ENCODE measurements at regions not wholly inside any gene's neighbourhood (a gene's known extent, or its start where the extent isn't known, plus 50 kb on each side); places are given as distances from the start of the nearest gene placed in this dataset.

- H3K27me3 Mint-ChIP-seq (ENCODE audit: low read depth) = no peaks in the 10 kb centered on the region
- no peak overlapping the region for H3K27ac Mint-ChIP-seq
- no peaks in the 10 kb centered on the region for H3K4me1 Mint-ChIP-seq
- TF ChIP-seq CTCF (IDR thresholded peaks at IDR 0.05; ENCODE audit: unreplicated experiment in 3 of 3) = no peak
- no peak overlapping the region for H3K4me3 Mint-ChIP-seq
- no peaks in the 10 kb centered on the region for H3K9me3 Mint-ChIP-seq
- no peaks in the 10 kb centered on the region for H3K36me3 Mint-ChIP-seq (ENCODE audit: low read depth)
These were observed 281.8 kb upstream of the CRBN start for GRCh38 chr3:3461317-3461716.

- H3K27ac Mint-ChIP-seq = no peak overlapping the region
- H3K36me3 Mint-ChIP-seq (ENCODE audit: low read depth) = no peaks in the 10 kb centered on the region
These were observed 269.0 kb upstream of the CRBN start for GRCh38 chr3:3448468-3448867.

GRCh38 chr3:3447641-3448040 is 268.1 kb upstream of the CRBN start:
- Mint-ChIP-seq H3K9me3 (peaks cover 4% of the 10 kb centered on the region), H3K27ac (no peak overlapping the region), H3K27me3 (ENCODE audit: low read depth) (no peaks in the 10 kb centered on the region), H3K36me3 (ENCODE audit: low read depth) (no peaks in the 10 kb centered on the region), H3K4me3 (no peak overlapping the region), H3K4me1 (no peaks in the 10 kb centered on the region)
- no peak for TF ChIP-seq CTCF (IDR thresholded peaks at IDR 0.05; ENCODE audit: unreplicated experiment in 3 of 3)

More at GRCh38 chr3:3448468-3448867, 269.0 kb upstream of the CRBN start:
- TF ChIP-seq CTCF (IDR thresholded peaks at IDR 0.05; ENCODE audit: unreplicated experiment in 3 of 3) = no peak
- Mint-ChIP-seq H3K4me1 (no peaks in the 10 kb centered on the region), H3K4me3 (no peak overlapping the region), H3K27me3 (ENCODE audit: low read depth) (no peaks in the 10 kb centered on the region), H3K9me3 (peaks cover 4% of the 10 kb centered on the region)

- no peaks in the 10 kb centered on the region for H3K4me1 Mint-ChIP-seq
- no peaks in the 10 kb centered on the region for H3K36me3 Mint-ChIP-seq (ENCODE audit: low read depth)
- no peak for TF ChIP-seq CTCF (IDR thresholded peaks at IDR 0.05; ENCODE audit: unreplicated experiment in 3 of 3)
- H3K27ac Mint-ChIP-seq = no peak overlapping the region
- H3K27me3 Mint-ChIP-seq (ENCODE audit: low read depth) = no peaks in the 10 kb centered on the region
- peaks cover 4% of the 10 kb centered on the region for H3K9me3 Mint-ChIP-seq
- H3K4me3 Mint-ChIP-seq = no peak overlapping the region
These were observed 266.8 kb upstream of the CRBN start for GRCh38 chr3:3446251-3446650.

GRCh38 chr3:3443482-3443881 is 264.0 kb upstream of the CRBN start:
- H3K36me3 Mint-ChIP-seq (ENCODE audit: low read depth) = no peaks in the 10 kb centered on the region
- no peak overlapping the region for H3K27ac Mint-ChIP-seq
- no peaks in the 10 kb centered on the region for H3K27me3 Mint-ChIP-seq (ENCODE audit: low read depth)
- no peaks in the 10 kb centered on the region for H3K4me1 Mint-ChIP-seq
- H3K4me3 Mint-ChIP-seq = no peak overlapping the region
- peaks cover 4% of the 10 kb centered on the region for H3K9me3 Mint-ChIP-seq
- TF ChIP-seq CTCF (IDR thresholded peaks at IDR 0.05; ENCODE audit: unreplicated experiment in 3 of 3) = no peak

GRCh38 chr3:3433711-3434110 is 254.2 kb upstream of the CRBN start:
- Mint-ChIP-seq H3K27me3 (ENCODE audit: low read depth) (peaks cover 3% of the 10 kb centered on the region), H3K27ac (no peak overlapping the region), H3K9me3 (no peaks in the 10 kb centered on the region), H3K4me1 (no peaks in the 10 kb centered on the region), H3K36me3 (ENCODE audit: low read depth) (no peaks in the 10 kb centered on the region), H3K4me3 (no peak overlapping the region)
- no peak for TF ChIP-seq CTCF (IDR thresholded peaks at IDR 0.05; ENCODE audit: unreplicated experiment in 3 of 3)
